Upper lobe of right lung (tissue), 1 donor: ENCODE measurements at regions not wholly inside any gene's neighbourhood (a gene's known extent, or its start where the extent isn't known, plus 50 kb on each side); places are given as distances from the start of the nearest gene placed in this dataset.

ENCODE experiments used
- ATAC-seq: fragments of 200-7000 bp; cut with Tn5 transposase; one replicate; pipeline ENCODE4 v1.9.1; 2020; ENCODE audit warnings: mild to moderate bottlenecking, moderate library complexity
- DNase-seq: peaks from one replicate; pipeline ENCODE4 v3.0.0-alpha.2; 2020
- H3K27ac ChIP-seq: fragments of 200-600 bp; one replicate; pipeline ENCODE4 v1.8.0; 2022
- H3K27me3 ChIP-seq: fragments of 200-600 bp; one replicate; pipeline ENCODE4 v1.8.0; 2022; ENCODE audit warnings: mild to moderate bottlenecking
- H3K36me3 ChIP-seq: fragments of 200-600 bp; one replicate; pipeline ENCODE4 v1.8.0; 2022
- H3K4me1 ChIP-seq: fragments of 200-600 bp; one replicate; pipeline ENCODE4 v1.8.0; 2022
- H3K4me3 ChIP-seq: fragments of 200-600 bp; one replicate; pipeline ENCODE4 v1.8.0; 2022; ENCODE audit warnings: mild to moderate bottlenecking
- H3K9me3 ChIP-seq: fragments of 200-600 bp; one replicate; pipeline ENCODE4 v1.8.0; 2022
- intact Hi-C: fragments of 100-400 bp; cut with DNase I; formaldehyde crosslinking; loops from one replicate; pipeline ENCODE4 v1.11.0; 2022
- TF ChIP-seq, protein P1 (sequence below): fragments of 200-600 bp; IDR thresholded peaks from one replicate; pipeline ENCODE4 v1.8.0; 2022; ENCODE audit warnings: antibody characterized with exemption
- donor health status: DM: no; HTN: yes; CAD: no; lungs with severe emphysema.

DNA sequence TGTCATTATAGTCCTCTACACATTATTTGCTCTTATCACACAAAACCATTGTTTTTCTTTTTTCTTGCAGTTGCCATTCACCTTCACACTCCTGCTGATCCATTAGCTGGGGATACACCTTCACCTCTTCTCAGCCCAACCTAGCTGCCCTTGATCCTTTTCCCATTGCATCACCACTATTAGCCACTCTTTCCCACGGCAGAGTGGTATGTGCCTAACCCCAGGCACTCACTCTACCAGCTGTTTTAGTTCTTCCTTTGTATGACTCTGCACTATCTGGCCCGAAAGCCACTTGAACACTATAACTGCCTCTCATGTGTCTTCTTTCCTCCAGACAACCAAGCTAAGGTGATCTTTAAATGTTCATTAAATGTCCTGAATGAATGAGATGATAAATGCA lies 145.4 kb upstream of the PIK3C3 start:
- Histone ChIP-seq H3K4me1 (no peaks in the 10 kb centered on the region), H3K4me3 (no peak overlapping the region), H3K9me3 (no peaks in the 10 kb centered on the region), H3K27ac (no peak overlapping the region), H3K36me3 (no peaks in the 10 kb centered on the region), H3K27me3 (no peaks in the 10 kb centered on the region)
- ATAC-seq (no peak), DNase-seq (no peak)
- intact Hi-C loops, result no loop called here
- TF ChIP-seq, protein P1, sequence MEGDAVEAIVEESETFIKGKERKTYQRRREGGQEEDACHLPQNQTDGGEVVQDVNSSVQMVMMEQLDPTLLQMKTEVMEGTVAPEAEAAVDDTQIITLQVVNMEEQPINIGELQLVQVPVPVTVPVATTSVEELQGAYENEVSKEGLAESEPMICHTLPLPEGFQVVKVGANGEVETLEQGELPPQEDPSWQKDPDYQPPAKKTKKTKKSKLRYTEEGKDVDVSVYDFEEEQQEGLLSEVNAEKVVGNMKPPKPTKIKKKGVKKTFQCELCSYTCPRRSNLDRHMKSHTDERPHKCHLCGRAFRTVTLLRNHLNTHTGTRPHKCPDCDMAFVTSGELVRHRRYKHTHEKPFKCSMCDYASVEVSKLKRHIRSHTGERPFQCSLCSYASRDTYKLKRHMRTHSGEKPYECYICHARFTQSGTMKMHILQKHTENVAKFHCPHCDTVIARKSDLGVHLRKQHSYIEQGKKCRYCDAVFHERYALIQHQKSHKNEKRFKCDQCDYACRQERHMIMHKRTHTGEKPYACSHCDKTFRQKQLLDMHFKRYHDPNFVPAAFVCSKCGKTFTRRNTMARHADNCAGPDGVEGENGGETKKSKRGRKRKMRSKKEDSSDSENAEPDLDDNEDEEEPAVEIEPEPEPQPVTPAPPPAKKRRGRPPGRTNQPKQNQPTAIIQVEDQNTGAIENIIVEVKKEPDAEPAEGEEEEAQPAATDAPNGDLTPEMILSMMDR, result no peak

DNA sequence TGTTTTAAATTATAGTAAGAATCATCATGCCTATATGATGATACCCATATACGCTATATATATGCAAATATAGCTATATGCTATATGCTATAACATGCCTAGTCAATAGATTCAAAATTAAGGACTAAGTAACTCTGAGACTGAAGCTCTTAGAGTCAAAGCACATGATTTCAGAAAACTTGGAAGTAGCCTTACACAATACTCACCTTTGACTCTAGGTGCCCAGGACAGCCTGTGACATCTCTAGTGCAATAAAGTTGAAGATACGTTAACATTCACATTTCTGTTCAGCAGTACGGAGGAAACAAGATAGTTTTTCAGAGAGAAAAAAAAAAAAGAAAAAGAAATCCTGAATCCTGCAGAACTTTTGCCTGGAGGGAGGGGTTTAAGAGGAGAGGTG lies 149.7 kb upstream of the PIK3C3 start:
- no peak for ATAC-seq
- TF ChIP-seq, protein P1, result no peak
- no peaks in the 10 kb centered on the region for H3K4me1 ChIP-seq
- no peak overlapping the region for H3K4me3 ChIP-seq
- H3K36me3 ChIP-seq, result no peaks in the 10 kb centered on the region
- no peak for DNase-seq
- intact Hi-C loops, result no loop called here
- H3K27me3 ChIP-seq, result no peaks in the 10 kb centered on the region
- no peak overlapping the region for H3K27ac ChIP-seq
- no peaks in the 10 kb centered on the region for H3K9me3 ChIP-seq

DNA sequence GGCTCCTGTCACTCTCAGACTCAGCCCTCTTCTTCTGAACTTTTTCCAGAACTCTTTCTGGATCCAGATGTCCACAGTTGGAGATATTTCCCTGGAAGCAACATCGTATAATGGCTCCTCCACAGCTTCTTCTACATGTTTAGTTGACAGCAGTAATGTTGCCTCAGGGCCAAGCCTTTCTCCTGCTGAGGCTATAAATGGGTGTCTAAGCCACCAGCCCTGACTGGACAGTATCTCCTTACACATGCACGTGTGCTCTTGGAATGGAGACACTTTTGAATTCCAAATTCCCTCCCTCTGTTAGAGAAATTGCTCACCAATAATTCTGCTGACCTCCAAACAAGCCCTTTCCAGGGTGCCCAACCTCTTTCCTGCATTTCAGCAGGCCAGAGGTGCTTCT lies 156.2 kb upstream of the PIK3C3 start:
- Histone ChIP-seq H3K4me1 (no peaks in the 10 kb centered on the region), H3K27ac (no peak overlapping the region), H3K36me3 (no peaks in the 10 kb centered on the region), H3K4me3 (no peak overlapping the region), H3K27me3 (no peaks in the 10 kb centered on the region), H3K9me3 (no peaks in the 10 kb centered on the region)
- TF ChIP-seq, protein P1, result no peak
- DNase-seq (no peak), ATAC-seq (no peak)
- intact Hi-C loops, result no loop called here

DNA sequence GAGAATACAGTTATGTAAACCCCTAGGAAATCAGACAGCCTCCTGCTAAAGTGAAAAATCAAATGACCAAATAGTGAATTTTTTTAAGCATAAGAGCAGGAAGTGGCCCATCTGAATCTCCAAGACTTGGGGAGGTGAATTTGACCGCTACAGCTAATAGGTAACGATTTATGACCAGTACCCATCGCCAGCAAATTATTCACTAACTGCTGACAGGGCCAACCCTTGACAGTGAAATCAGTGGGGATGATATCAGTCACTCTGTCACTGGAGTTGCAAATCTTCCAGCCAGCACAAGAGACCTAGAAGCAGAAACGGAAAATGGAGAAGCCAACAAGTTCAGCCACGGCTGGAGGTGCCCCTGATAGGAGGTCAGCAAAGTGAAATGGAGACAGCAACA lies 164.3 kb upstream of the PIK3C3 start:
- H3K4me3 ChIP-seq, result no peak overlapping the region
- no peaks in the 10 kb centered on the region for H3K36me3 ChIP-seq
- H3K4me1 ChIP-seq, result no peaks in the 10 kb centered on the region
- H3K27me3 ChIP-seq, result no peaks in the 10 kb centered on the region
- TF ChIP-seq, protein P1, result no peak
- DNase-seq, result no peak
- H3K27ac ChIP-seq, result no peak overlapping the region
- H3K9me3 ChIP-seq, result no peaks in the 10 kb centered on the region
- no peak for ATAC-seq
- intact Hi-C loops, result no loop called here

DNA sequence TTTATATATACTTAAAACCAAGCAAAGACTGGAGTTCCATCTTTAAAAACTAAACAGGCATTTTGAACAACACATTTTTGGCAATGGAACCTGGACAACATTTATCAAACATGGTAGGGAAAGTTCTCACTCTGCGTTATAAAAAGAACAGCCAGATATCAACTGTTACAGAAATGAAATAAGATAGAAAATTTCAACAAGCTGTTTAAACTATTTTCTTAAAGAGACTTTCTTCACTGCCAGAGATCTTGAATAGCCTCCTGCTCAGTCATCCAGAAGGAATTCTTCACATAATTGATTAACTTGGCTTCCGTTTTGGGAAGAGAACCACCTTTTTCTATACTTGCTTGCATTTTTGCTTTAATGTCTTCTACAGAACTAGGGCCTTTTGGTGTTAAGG lies 166.0 kb upstream of the PIK3C3 start:
- Histone ChIP-seq H3K4me1 (no peaks in the 10 kb centered on the region), H3K27me3 (no peaks in the 10 kb centered on the region), H3K27ac (no peak overlapping the region), H3K9me3 (no peaks in the 10 kb centered on the region), H3K4me3 (no peak overlapping the region), H3K36me3 (no peaks in the 10 kb centered on the region)
- ATAC-seq, result no peak
- TF ChIP-seq, protein P1, result no peak
- no peak for DNase-seq
- intact Hi-C loops, result no loop called here

DNA sequence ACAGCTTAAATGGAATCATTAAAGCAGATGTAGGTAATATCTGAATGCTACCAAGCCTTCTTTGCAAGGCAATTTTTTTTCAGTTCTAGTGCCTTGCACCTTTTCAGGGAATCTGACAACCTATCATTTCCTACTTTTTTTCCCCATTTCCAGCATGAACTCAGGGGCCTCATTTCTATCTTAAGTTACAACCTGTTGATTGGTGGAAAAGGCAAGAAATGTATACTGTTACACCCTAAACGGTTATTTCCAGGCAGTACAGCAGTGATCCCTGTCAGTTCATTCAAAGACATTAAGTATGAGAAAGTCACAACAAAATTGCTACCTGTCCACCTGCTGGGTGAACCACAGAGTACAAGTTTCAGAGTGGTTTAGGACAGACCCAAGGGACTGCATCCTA lies 171.2 kb upstream of the PIK3C3 start:
- no peak overlapping the region for H3K4me3 ChIP-seq
- no peaks in the 10 kb centered on the region for H3K27me3 ChIP-seq
- no peak for ATAC-seq
- TF ChIP-seq, protein P1, result no peak
- H3K4me1 ChIP-seq, result no peaks in the 10 kb centered on the region
- DNase-seq, result no peak
- H3K36me3 ChIP-seq, result no peaks in the 10 kb centered on the region
- intact Hi-C loops, result no loop called here
- no peaks in the 10 kb centered on the region for H3K9me3 ChIP-seq
- H3K27ac ChIP-seq, result no peak overlapping the region
